ENCODE measurements at regions not wholly inside any gene's neighbourhood (a gene's known extent, or its start where the extent isn't known, plus 50 kb on each side); places are given as distances from the start of the nearest gene placed in this dataset.

- H3K27me3 ChIP-seq (ENCODE audit: low read depth, low read length), result no peaks in the 10 kb centered on the region
- no peaks in the 10 kb centered on the region for H4K20me1 ChIP-seq (ENCODE audit: insufficient read depth, low read length)
- no peak overlapping the region for H2AFZ ChIP-seq (ENCODE audit: low read depth, low read length)
- H3K79me2 ChIP-seq (ENCODE audit: low read length), result no peaks in the 10 kb centered on the region
- TF ChIP-seq EZH2phosphoT487 (IDR thresholded peaks at IDR 0.05; ENCODE audit: low read depth) (no peak), CTCF (IDR thresholded peaks at IDR 0.05; ENCODE audit: low read depth, low read length) (peak; percentile 85)
- H3K9ac ChIP-seq (ENCODE audit: low read length), result no peak overlapping the region
- no peak overlapping the region for H3K27ac ChIP-seq (ENCODE audit: low read length)
- no peaks in the 10 kb centered on the region for H3K36me3 ChIP-seq (replicated peaks; ENCODE audit: low read depth, low read length)
- no peak overlapping the region for H3K4me2 ChIP-seq (ENCODE audit: low read length)
- H3K4me3 ChIP-seq (ENCODE audit: low read length), result no peak overlapping the region
- H3K4me1 ChIP-seq (ENCODE audit: low read length), result no peaks in the 10 kb centered on the region
- no peaks in the 10 kb centered on the region for H3K9me3 ChIP-seq (ENCODE audit: insufficient read depth, low read length)
These were observed 336.9 kb upstream of the NPSR1 start for GRCh38 chr7:34320926-34321661.

- no peak overlapping the region for H3K4me2 ChIP-seq (ENCODE audit: low read length)
- H3K27ac ChIP-seq (ENCODE audit: low read length), result no peak overlapping the region
- TF ChIP-seq EZH2phosphoT487 (IDR thresholded peaks at IDR 0.05; ENCODE audit: low read depth) (no peak), CTCF (IDR thresholded peaks at IDR 0.05; ENCODE audit: low read depth, low read length) (no peak)
- no peaks in the 10 kb centered on the region for H3K36me3 ChIP-seq (replicated peaks; ENCODE audit: low read depth, low read length)
- no peak overlapping the region for H3K9ac ChIP-seq (ENCODE audit: low read length)
- no peaks in the 10 kb centered on the region for H3K4me1 ChIP-seq (ENCODE audit: low read length)
- H3K27me3 ChIP-seq (ENCODE audit: low read depth, low read length), result no peaks in the 10 kb centered on the region
- H3K79me2 ChIP-seq (ENCODE audit: low read length), result no peaks in the 10 kb centered on the region
- no peaks in the 10 kb centered on the region for H4K20me1 ChIP-seq (ENCODE audit: insufficient read depth, low read length)
- H3K4me3 ChIP-seq (ENCODE audit: low read length), result no peak overlapping the region
- no peaks in the 10 kb centered on the region for H3K9me3 ChIP-seq (ENCODE audit: insufficient read depth, low read length)
- no peak overlapping the region for H2AFZ ChIP-seq (ENCODE audit: low read depth, low read length)
These were observed 335.2 kb upstream of the NPSR1 start for GRCh38 chr7:34322841-34323240.

GRCh38 chr7:34327681-34328080 is 330.3 kb upstream of the NPSR1 start:
- Histone ChIP-seq H3K36me3 (replicated peaks; ENCODE audit: low read depth, low read length) (no peaks in the 10 kb centered on the region), H2AFZ (ENCODE audit: low read depth, low read length) (no peak overlapping the region), H3K79me2 (ENCODE audit: low read length) (no peaks in the 10 kb centered on the region), H3K27ac (ENCODE audit: low read length) (no peak overlapping the region), H3K27me3 (ENCODE audit: low read depth, low read length) (no peaks in the 10 kb centered on the region), H4K20me1 (ENCODE audit: insufficient read depth, low read length) (no peaks in the 10 kb centered on the region), H3K9me3 (ENCODE audit: insufficient read depth, low read length) (no peaks in the 10 kb centered on the region), H3K4me3 (ENCODE audit: low read length) (no peak overlapping the region), H3K4me1 (ENCODE audit: low read length) (no peaks in the 10 kb centered on the region), H3K4me2 (ENCODE audit: low read length) (no peak overlapping the region), H3K9ac (ENCODE audit: low read length) (no peak overlapping the region)
- TF ChIP-seq CTCF (IDR thresholded peaks at IDR 0.05; ENCODE audit: low read depth, low read length) (no peak), EZH2phosphoT487 (IDR thresholded peaks at IDR 0.05; ENCODE audit: low read depth) (no peak)

GRCh38 chr7:34330308-34330707 is 327.7 kb upstream of the NPSR1 start:
- Histone ChIP-seq H3K79me2 (ENCODE audit: low read length) (no peaks in the 10 kb centered on the region), H3K4me2 (ENCODE audit: low read length) (no peak overlapping the region), H4K20me1 (ENCODE audit: insufficient read depth, low read length) (no peaks in the 10 kb centered on the region), H3K27ac (ENCODE audit: low read length) (no peak overlapping the region), H3K9ac (ENCODE audit: low read length) (no peak overlapping the region), H3K27me3 (ENCODE audit: low read depth, low read length) (no peaks in the 10 kb centered on the region), H3K4me1 (ENCODE audit: low read length) (no peaks in the 10 kb centered on the region), H2AFZ (ENCODE audit: low read depth, low read length) (no peak overlapping the region), H3K4me3 (ENCODE audit: low read length) (no peak overlapping the region), H3K9me3 (ENCODE audit: insufficient read depth, low read length) (no peaks in the 10 kb centered on the region), H3K36me3 (replicated peaks; ENCODE audit: low read depth, low read length) (no peaks in the 10 kb centered on the region)
- no peak for TF ChIP-seq EZH2phosphoT487 (IDR thresholded peaks at IDR 0.05; ENCODE audit: low read depth)
- no peak for TF ChIP-seq CTCF (IDR thresholded peaks at IDR 0.05; ENCODE audit: low read depth, low read length)
